EL (cell line): ENCODE measurements at regions not wholly inside any gene's neighbourhood (a gene's known extent, or its start where the extent isn't known, plus 50 kb on each side); places are given as distances from the start of the nearest gene placed in this dataset.
"Not testable (repeated sequence)": the region's sequence is repeated elsewhere in the genome, so short reads cannot be mapped to it uniquely, and the experiment has no call there.

Experiments used
- DNase-seq: peaks from one replicate; pipeline ENCODE4 v3.0.0-alpha.2; 2016

GRCh38 chr4:18616720-18617119 lies 595.2 kb upstream of the LCORL start:
- DNase-seq: no peak

- no peak for DNase-seq
Observed at GRCh38 chr4:18611026-18611425, 589.5 kb upstream of the LCORL start.

- DNase-seq: no peak
Observed at GRCh38 chr4:18608908-18609533, 587.5 kb upstream of the LCORL start.

GRCh38 chr4:18602610-18603009 lies 581.1 kb upstream of the LCORL start:
- DNase-seq: not testable (repeated sequence)

GRCh38 chr4:18593297-18594002 lies 571.9 kb upstream of the LCORL start:
- peak; percentile 62 for DNase-seq

GRCh38 chr4:18582841-18583240 lies 561.3 kb upstream of the LCORL start:
- no peak for DNase-seq

- no peak for DNase-seq
Observed at GRCh38 chr4:18578307-18578706, 556.8 kb upstream of the LCORL start.

GRCh38 chr4:18572481-18572880 lies 550.9 kb upstream of the LCORL start:
- no peak for DNase-seq

GRCh38 chr4:18571301-18571761 lies 549.8 kb upstream of the LCORL start:
- DNase-seq: no peak

GRCh38 chr4:18570370-18570769 lies 548.8 kb upstream of the LCORL start:
- no peak for DNase-seq

- DNase-seq: peak; percentile 1
Observed at GRCh38 chr4:18568600-18568999, 547.0 kb upstream of the LCORL start.

GRCh38 chr4:18566970-18567799 lies 545.6 kb upstream of the LCORL start:
- DNase-seq: peak; percentile 9

- no peak for DNase-seq
Observed at GRCh38 chr4:18559492-18559891, 537.9 kb upstream of the LCORL start.

GRCh38 chr4:18556402-18556801 lies 534.8 kb upstream of the LCORL start:
- no peak for DNase-seq

GRCh38 chr4:18540349-18540748 lies 518.8 kb upstream of the LCORL start:
- DNase-seq: no peak

GRCh38 chr4:18538121-18538520 lies 516.6 kb upstream of the LCORL start:
- DNase-seq: no peak

- no peak for DNase-seq
Observed at GRCh38 chr4:18536428-18536827, 514.9 kb upstream of the LCORL start.

GRCh38 chr4:18535948-18536347 lies 514.4 kb upstream of the LCORL start:
- no peak for DNase-seq

GRCh38 chr4:18533262-18533775 lies 511.8 kb upstream of the LCORL start:
- DNase-seq: no peak

- DNase-seq: no peak
Observed at GRCh38 chr4:18531731-18532130, 510.2 kb upstream of the LCORL start.

- DNase-seq: no peak
Observed at GRCh38 chr4:18529482-18529881, 507.9 kb upstream of the LCORL start.

GRCh38 chr4:18524667-18525066 lies 503.1 kb upstream of the LCORL start:
- DNase-seq: no peak

GRCh38 chr4:18518098-18518497 lies 496.5 kb upstream of the LCORL start:
- no peak for DNase-seq

- no peak for DNase-seq
Observed at GRCh38 chr4:18513861-18514260, 492.3 kb upstream of the LCORL start.
